NB4 (cell line): ENCODE measurements at regions not wholly inside any gene's neighbourhood (a gene's known extent, or its start where the extent isn't known, plus 50 kb on each side); places are given as distances from the start of the nearest gene placed in this dataset.

Experiments
- MYC ChIP-seq: IDR thresholded peaks from 2 replicates; pipeline ENCODE4 v1.6.1; 2011; ENCODE audit warnings: low read depth, low read length
- POLR2A ChIP-seq: IDR thresholded peaks from 2 replicates; pipeline ENCODE4 v1.6.1; 2011; ENCODE audit warnings: mild to moderate bottlenecking; ENCODE audit not compliant: insufficient read length; ENCODE audit errors: extremely low read depth
- TF ChIP-seq, protein P1 (sequence below): IDR thresholded peaks from one replicate; pipeline ENCODE4 v1.5.1; 2012; ENCODE audit warnings: low read depth, low read length
- TF ChIP-seq, protein P2 (sequence below): IDR thresholded peaks from 2 replicates; pipeline ENCODE4 v1.6.1; 2011; ENCODE audit warnings: low read depth, low read length

DNA sequence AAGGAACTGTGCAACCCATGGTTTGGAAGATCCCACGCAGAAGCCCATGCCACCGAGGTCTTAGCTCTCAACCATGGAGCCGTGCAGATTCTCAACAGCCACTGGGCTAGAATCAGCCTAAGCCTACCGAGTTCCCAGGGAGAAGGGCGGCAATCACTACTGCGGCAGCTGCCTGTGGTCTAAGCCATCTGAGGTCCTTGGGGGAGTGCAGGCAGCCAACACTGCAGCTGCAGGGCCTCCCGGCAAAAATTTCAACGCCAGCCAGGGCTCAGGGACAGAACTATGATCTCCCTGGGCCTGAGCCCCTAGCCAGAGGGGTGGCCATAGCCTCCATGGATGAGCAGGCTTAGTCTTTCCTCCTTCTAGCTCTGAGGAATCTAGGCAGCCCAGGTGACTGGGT lies 156.8 kb upstream of the CLEC14A start:
- TF ChIP-seq, protein P1, sequence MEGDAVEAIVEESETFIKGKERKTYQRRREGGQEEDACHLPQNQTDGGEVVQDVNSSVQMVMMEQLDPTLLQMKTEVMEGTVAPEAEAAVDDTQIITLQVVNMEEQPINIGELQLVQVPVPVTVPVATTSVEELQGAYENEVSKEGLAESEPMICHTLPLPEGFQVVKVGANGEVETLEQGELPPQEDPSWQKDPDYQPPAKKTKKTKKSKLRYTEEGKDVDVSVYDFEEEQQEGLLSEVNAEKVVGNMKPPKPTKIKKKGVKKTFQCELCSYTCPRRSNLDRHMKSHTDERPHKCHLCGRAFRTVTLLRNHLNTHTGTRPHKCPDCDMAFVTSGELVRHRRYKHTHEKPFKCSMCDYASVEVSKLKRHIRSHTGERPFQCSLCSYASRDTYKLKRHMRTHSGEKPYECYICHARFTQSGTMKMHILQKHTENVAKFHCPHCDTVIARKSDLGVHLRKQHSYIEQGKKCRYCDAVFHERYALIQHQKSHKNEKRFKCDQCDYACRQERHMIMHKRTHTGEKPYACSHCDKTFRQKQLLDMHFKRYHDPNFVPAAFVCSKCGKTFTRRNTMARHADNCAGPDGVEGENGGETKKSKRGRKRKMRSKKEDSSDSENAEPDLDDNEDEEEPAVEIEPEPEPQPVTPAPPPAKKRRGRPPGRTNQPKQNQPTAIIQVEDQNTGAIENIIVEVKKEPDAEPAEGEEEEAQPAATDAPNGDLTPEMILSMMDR: no peak
- TF ChIP-seq POLR2A (no peak), MYC (no peak)
- TF ChIP-seq, protein P2, sequence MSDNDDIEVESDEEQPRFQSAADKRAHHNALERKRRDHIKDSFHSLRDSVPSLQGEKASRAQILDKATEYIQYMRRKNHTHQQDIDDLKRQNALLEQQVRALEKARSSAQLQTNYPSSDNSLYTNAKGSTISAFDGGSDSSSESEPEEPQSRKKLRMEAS: no peak
